Caco-2 (cell line): ENCODE measurements at regions not wholly inside any gene's neighbourhood (a gene's known extent, or its start where the extent isn't known, plus 50 kb on each side); places are given as distances from the start of the nearest gene placed in this dataset.

Experiments
- BruUV-seq: library from RNA; stranded (reverse); fragments of 400-500 nt; replicated peaks from 2 replicates; lab custom pipeline; 2021; lab: Mats Ljungman, UMichigan
- CTCF ChIA-PET: fragments of 300-600 bp; sonication (Branson Sonifier 250); formaldehyde crosslinking; loops from one replicate; lab custom pipeline; 2022; ENCODE audit warnings: antibody characterized with exemption; lab: Charles Lee
- POLR2A ChIA-PET: fragments of 300-600 bp; sonication (Branson Sonifier 250); formaldehyde crosslinking; loops from one replicate; lab custom pipeline; 2022; ENCODE audit warnings: antibody characterized with exemption; lab: Charles Lee
- DNase-seq, 2 experiments: peaks; one replicate each; pipeline versions ENCODE4 v3.0.0 to v3.0.0-alpha.2; 2020 to 2022
- H3K27me3 ChIP-seq: replicated peaks from 2 replicates; pipeline ENCODE4 v1.6.0; 2011; ENCODE audit warnings: low read length; ENCODE audit not compliant: control insufficient read depth, insufficient read depth
- H3K36me3 ChIP-seq: 2 replicates; pipeline ENCODE4 v1.5.1; 2011; ENCODE audit warnings: low read length; ENCODE audit not compliant: control insufficient read depth, insufficient read depth
- H3K4me1 ChIP-seq: fragments of 250-450 bp; sonication (Bioruptor Pico); 2 replicates; pipeline ENCODE4 v1.5.1; 2020; ENCODE audit warnings: mild to moderate bottlenecking
- H3K4me3 ChIP-seq: 2 replicates; pipeline ENCODE4 v1.5.1; 2011; ENCODE audit warnings: low read depth, mild to moderate bottlenecking, control low read depth, low read length
- H3K9me3 ChIP-seq: fragments of 250-450 bp; sonication (Bioruptor Pico); 2 replicates; pipeline ENCODE4 v1.5.1; 2020; ENCODE audit warnings: mild to moderate bottlenecking, moderate library complexity
- H3K27ac Mint-ChIP-seq: one replicate; pipeline ENCODE4 v1.8.0; 2022; ENCODE audit warnings: mixed read lengths; ENCODE audit not compliant: unreplicated experiment
- H3K27me3 Mint-ChIP-seq: one replicate; pipeline ENCODE4 v1.8.0; 2022; ENCODE audit warnings: mixed read lengths; ENCODE audit not compliant: insufficient read depth, unreplicated experiment
- H3K36me3 Mint-ChIP-seq: one replicate; pipeline ENCODE4 v1.8.0; 2022; ENCODE audit warnings: mild to moderate bottlenecking, mixed read lengths; ENCODE audit not compliant: insufficient read depth, unreplicated experiment
- H3K4me1 Mint-ChIP-seq: one replicate; pipeline ENCODE4 v1.8.0; 2022; ENCODE audit warnings: low read depth, mixed read lengths; ENCODE audit not compliant: unreplicated experiment
- H3K4me3 Mint-ChIP-seq: one replicate; pipeline ENCODE4 v1.8.0; 2022; ENCODE audit warnings: mild to moderate bottlenecking, moderate library complexity, mixed read lengths; ENCODE audit not compliant: unreplicated experiment
- H3K9me3 Mint-ChIP-seq: one replicate; pipeline ENCODE4 v1.8.0; 2022; ENCODE audit warnings: mixed read lengths; ENCODE audit not compliant: unreplicated experiment
- intact Hi-C: fragments of 100-400 bp; cut with micrococcal nuclease; formaldehyde crosslinking; loops from one replicate; pipeline ENCODE4 v1.10.0; 2022; ENCODE audit not compliant: unreplicated experiment
- TF ChIP-seq, protein P1 (sequence below), 2 experiments: fragments of 200-600 bp in 1 of 2; IDR thresholded peaks; 1 replicate in 1 of 2; 2 replicates in 1 of 2; pipeline versions ENCODE4 v1.5.1 to v1.8.0; 2011 to 2022; ENCODE audit warnings: antibody characterized with exemption in 1 of 2, control low read depth in 1 of 2, inconsistent platforms in 1 of 2, low read depth in 1 of 2, low read length in 1 of 2, mild to moderate bottlenecking in 1 of 2, moderate library complexity in 1 of 2; ENCODE audit not compliant: insufficient read depth in 1 of 2, severe bottlenecking in 1 of 2, unreplicated experiment in 1 of 2

DNA sequence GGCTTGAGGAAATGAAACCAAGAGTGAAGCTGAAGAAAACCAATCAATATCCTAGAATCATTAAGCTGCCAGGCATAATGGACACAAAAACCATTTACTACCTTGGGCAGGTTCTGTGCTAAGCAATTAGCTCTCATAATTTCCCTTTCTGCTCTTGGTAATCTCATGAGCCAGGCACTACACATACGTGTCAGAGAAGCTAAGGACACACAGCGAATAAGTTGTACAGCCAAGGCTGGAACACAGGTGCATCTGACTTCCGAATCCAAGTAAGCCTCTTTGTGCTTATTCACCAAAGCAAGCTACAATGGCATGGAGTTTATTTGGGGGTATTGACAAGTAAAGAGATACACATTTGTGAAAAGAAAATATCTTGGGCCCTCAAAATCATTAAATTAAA lies 1343.9 kb upstream of the MIR17HG start:
- Histone ChIP-seq H3K4me3 (no peak overlapping the region), H3K4me1 (no peaks in the 10 kb centered on the region), H3K36me3 (no peaks in the 10 kb centered on the region), H3K9me3 (0 out of 2 replicates have a peak, but pooled peaks cover 4% of the 10 kb centered on the region), H3K27me3 (no peaks in the 10 kb centered on the region)
- no peak for DNase-seq
- intact Hi-C loops: no loop called here
- no peak overlapping the region for H3K4me3 Mint-ChIP-seq
- no peaks in the 10 kb centered on the region for H3K4me1 Mint-ChIP-seq
- no peak overlapping the region for H3K27ac Mint-ChIP-seq
- TF ChIP-seq, protein P1, sequence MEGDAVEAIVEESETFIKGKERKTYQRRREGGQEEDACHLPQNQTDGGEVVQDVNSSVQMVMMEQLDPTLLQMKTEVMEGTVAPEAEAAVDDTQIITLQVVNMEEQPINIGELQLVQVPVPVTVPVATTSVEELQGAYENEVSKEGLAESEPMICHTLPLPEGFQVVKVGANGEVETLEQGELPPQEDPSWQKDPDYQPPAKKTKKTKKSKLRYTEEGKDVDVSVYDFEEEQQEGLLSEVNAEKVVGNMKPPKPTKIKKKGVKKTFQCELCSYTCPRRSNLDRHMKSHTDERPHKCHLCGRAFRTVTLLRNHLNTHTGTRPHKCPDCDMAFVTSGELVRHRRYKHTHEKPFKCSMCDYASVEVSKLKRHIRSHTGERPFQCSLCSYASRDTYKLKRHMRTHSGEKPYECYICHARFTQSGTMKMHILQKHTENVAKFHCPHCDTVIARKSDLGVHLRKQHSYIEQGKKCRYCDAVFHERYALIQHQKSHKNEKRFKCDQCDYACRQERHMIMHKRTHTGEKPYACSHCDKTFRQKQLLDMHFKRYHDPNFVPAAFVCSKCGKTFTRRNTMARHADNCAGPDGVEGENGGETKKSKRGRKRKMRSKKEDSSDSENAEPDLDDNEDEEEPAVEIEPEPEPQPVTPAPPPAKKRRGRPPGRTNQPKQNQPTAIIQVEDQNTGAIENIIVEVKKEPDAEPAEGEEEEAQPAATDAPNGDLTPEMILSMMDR (IDR thresholded peaks at IDR 0.05; ENCODE audit: insufficient read depth in 1 of 2, low read depth in 1 of 2, low read length in 1 of 2, severe bottlenecking in 1 of 2, unreplicated experiment in 1 of 2): no peak
- no peaks in the 10 kb centered on the region for H3K27me3 Mint-ChIP-seq
- CTCF ChIA-PET: no interaction called here
- H3K9me3 Mint-ChIP-seq: peaks cover 16% of the 10 kb centered on the region
- H3K36me3 Mint-ChIP-seq: no peaks in the 10 kb centered on the region
- POLR2A ChIA-PET: no interaction called here
- BruUV-seq: no TSS peak

DNA sequence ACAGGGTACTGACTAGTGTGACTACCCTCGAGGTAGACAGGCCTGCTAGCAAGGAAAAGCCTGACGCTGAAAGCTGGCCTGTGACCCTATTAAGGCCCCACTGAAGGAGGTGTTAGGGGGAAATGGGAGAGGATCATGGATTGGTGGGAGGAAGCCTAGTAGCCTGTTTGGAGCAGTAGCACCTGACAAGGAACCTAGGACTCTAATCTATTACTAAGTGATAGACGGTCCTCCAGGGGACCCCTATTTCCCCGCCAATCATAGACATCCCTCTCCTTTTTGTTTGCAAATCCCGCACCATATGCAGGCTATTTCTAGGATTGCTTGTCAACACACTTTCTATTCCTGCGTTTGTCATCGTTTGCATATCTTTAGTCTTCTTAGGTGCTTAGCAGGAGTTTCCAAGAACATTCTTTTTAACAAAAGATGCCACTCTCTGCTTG lies 1338.8 kb upstream of the MIR17HG start:
- H3K4me1 ChIP-seq: no peaks in the 10 kb centered on the region
- no peaks in the 10 kb centered on the region for H3K36me3 ChIP-seq
- no peak overlapping the region for H3K4me3 ChIP-seq
- Mint-ChIP-seq H3K9me3 (no peaks in the 10 kb centered on the region), H3K4me3 (no peak overlapping the region), H3K4me1 (no peaks in the 10 kb centered on the region), H3K27ac (no peak overlapping the region), H3K36me3 (no peaks in the 10 kb centered on the region), H3K27me3 (no peaks in the 10 kb centered on the region)
- POLR2A ChIA-PET: no interaction called here
- CTCF ChIA-PET: no interaction called here
- H3K27me3 ChIP-seq: no peaks in the 10 kb centered on the region
- no TSS peak for BruUV-seq
- TF ChIP-seq, protein P1 (IDR thresholded peaks at IDR 0.05; ENCODE audit: insufficient read depth in 1 of 2, low read depth in 1 of 2, low read length in 1 of 2, severe bottlenecking in 1 of 2, unreplicated experiment in 1 of 2): no peak
- intact Hi-C loops: no loop called here
- no peaks in the 10 kb centered on the region for H3K9me3 ChIP-seq
- DNase-seq: no peak

DNA sequence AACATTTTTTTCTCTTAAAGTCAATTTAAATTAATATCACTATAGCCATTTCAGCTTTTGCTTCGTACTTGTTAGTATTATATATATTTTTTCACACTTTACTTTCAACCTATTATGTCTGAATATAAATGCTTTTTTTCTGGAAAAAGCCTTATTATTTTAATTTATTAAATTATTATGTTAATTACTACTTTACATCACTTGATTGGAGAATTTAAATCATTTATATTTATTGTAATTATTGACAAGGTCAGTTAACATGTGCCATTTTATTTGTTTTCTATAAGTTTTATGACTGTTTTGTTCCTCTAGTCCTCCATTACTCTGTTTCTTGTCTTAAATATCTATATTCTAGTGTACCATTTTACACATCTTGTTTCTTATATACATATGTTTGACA lies 1333.4 kb upstream of the MIR17HG start:
- H3K4me3 ChIP-seq: no peak overlapping the region
- H3K27me3 Mint-ChIP-seq: no peaks in the 10 kb centered on the region
- no peaks in the 10 kb centered on the region for H3K4me1 Mint-ChIP-seq
- intact Hi-C loops: no loop called here
- TF ChIP-seq, protein P1 (IDR thresholded peaks at IDR 0.05; ENCODE audit: insufficient read depth in 1 of 2, low read depth in 1 of 2, low read length in 1 of 2, severe bottlenecking in 1 of 2, unreplicated experiment in 1 of 2): no peak
- POLR2A ChIA-PET: no interaction called here
- no peak for DNase-seq
- H3K9me3 Mint-ChIP-seq: no peaks in the 10 kb centered on the region
- H3K36me3 Mint-ChIP-seq: no peaks in the 10 kb centered on the region
- H3K27me3 ChIP-seq: no peaks in the 10 kb centered on the region
- no peak overlapping the region for H3K27ac Mint-ChIP-seq
- H3K36me3 ChIP-seq: no peaks in the 10 kb centered on the region
- no peak overlapping the region for H3K4me3 Mint-ChIP-seq
- CTCF ChIA-PET: no interaction called here
- no peaks in the 10 kb centered on the region for H3K4me1 ChIP-seq
- BruUV-seq: no TSS peak
- H3K9me3 ChIP-seq: peaks cover 6% of the 10 kb centered on the region; the same call in 1 of the 2 replicates
